Ectodermal cell (in vitro differentiated cells): ENCODE measurements at regions not wholly inside any gene's neighbourhood (a gene's known extent, or its start where the extent isn't known, plus 50 kb on each side); places are given as distances from the start of the nearest gene placed in this dataset.

Source experiments
- H3K27ac ChIP-seq: 2 replicates; pipeline ENCODE4 v1.7.0; 2013; ENCODE audit warnings: mild to moderate bottlenecking, low read depth, low read length; ENCODE audit not compliant: insufficient read depth, poor library complexity, severe bottlenecking
- H3K27me3 ChIP-seq: 2 replicates; pipeline ENCODE4 v1.7.0; 2013; ENCODE audit warnings: mild to moderate bottlenecking, low read length; ENCODE audit not compliant: insufficient read depth, control insufficient read depth, poor library complexity, severe bottlenecking
- H3K36me3 ChIP-seq: one replicate; pipeline ENCODE4 v1.7.0; 2013; ENCODE audit warnings: low read length; ENCODE audit not compliant: control insufficient read depth, insufficient read depth
- H3K4me1 ChIP-seq: one replicate; pipeline ENCODE4 v1.7.0; 2013; ENCODE audit warnings: low read length; ENCODE audit not compliant: control insufficient read depth, insufficient read depth
- H3K4me3 ChIP-seq: 2 replicates; pipeline ENCODE4 v1.7.0; 2013; ENCODE audit warnings: low read depth, low read length, control low read depth; ENCODE audit not compliant: insufficient read depth
- H3K9me3 ChIP-seq: 2 replicates; pipeline ENCODE4 v1.7.0; 2013; ENCODE audit warnings: mild to moderate bottlenecking, low read length, moderate library complexity; ENCODE audit not compliant: control insufficient read depth
- WGBS, 2 experiments: methylation state at CpG; one replicate each; pipeline ENCODE4 v1.1.7; 2013; ENCODE audit warnings: missing lambda C conversion rate in 2 of 2; 5-methylcytosine and 5-hydroxymethylcytosine counted together

- Histone ChIP-seq H3K4me3 (no peak overlapping the region), H3K27me3 (no peaks in the 10 kb centered on the region), H3K9me3 (no peaks in the 10 kb centered on the region), H3K27ac (no peak overlapping the region), H3K36me3 (no peaks in the 10 kb centered on the region), H3K4me1 (no peaks in the 10 kb centered on the region)
- WGBS, 2 experiments = 89 to 97% methylated on average over 2 to 3 of the region's 3 CpGs
Observed at GRCh38 chr1:216935901-216936300, 212.7 kb upstream of the ESRRG start.

- Histone ChIP-seq H3K27me3 (no peaks in the 10 kb centered on the region), H3K4me1 (peaks cover 3% of the 10 kb centered on the region), H3K36me3 (no peaks in the 10 kb centered on the region), H3K4me3 (no peak overlapping the region), H3K9me3 (no peaks in the 10 kb centered on the region), H3K27ac (no peak overlapping the region)
- WGBS, 2 experiments = 100% methylated on average over 3 of the region's 3 CpGs
Observed at GRCh38 chr1:216932424-216932823, 209.2 kb upstream of the ESRRG start.

GRCh38 chr1:216929870-216930582 lies 206.8 kb upstream of the ESRRG start:
- no peaks in the 10 kb centered on the region for H3K27me3 ChIP-seq
- peaks cover 15% of the 10 kb centered on the region for H3K4me1 ChIP-seq
- H3K36me3 ChIP-seq = no peaks in the 10 kb centered on the region
- H3K27ac ChIP-seq = no peak overlapping the region
- no peaks in the 10 kb centered on the region for H3K9me3 ChIP-seq
- WGBS, 2 experiments = 82 to 90% methylated on average over 2 of the region's 2 CpGs
- no peak overlapping the region for H3K4me3 ChIP-seq

- 92 to 95% methylated on average over 6 of the region's 6 CpGs for WGBS, 2 experiments
- no peak overlapping the region for H3K27ac ChIP-seq
- peaks cover 15% of the 10 kb centered on the region for H3K4me1 ChIP-seq
- H3K4me3 ChIP-seq = no peak overlapping the region
- H3K27me3 ChIP-seq = no peaks in the 10 kb centered on the region
- no peaks in the 10 kb centered on the region for H3K36me3 ChIP-seq
- no peaks in the 10 kb centered on the region for H3K9me3 ChIP-seq
Observed at GRCh38 chr1:216927633-216928032, 204.4 kb upstream of the ESRRG start.

- WGBS, 2 experiments = 49 to 54% methylated on average over 9 to 11 of the region's 11 CpGs
- no peaks in the 10 kb centered on the region for H3K9me3 ChIP-seq
- H3K36me3 ChIP-seq = no peaks in the 10 kb centered on the region
- no peaks in the 10 kb centered on the region for H3K27me3 ChIP-seq
- peaks cover 15% of the 10 kb centered on the region for H3K4me1 ChIP-seq
- no peak overlapping the region for H3K27ac ChIP-seq
- H3K4me3 ChIP-seq = no peak overlapping the region
Observed at GRCh38 chr1:216926720-216927510, 203.7 kb upstream of the ESRRG start.

GRCh38 chr1:216925962-216926625 lies 202.9 kb upstream of the ESRRG start:
- Histone ChIP-seq H3K4me3 (no peak overlapping the region), H3K9me3 (no peaks in the 10 kb centered on the region), H3K36me3 (no peaks in the 10 kb centered on the region), H3K4me1 (peaks cover 15% of the 10 kb centered on the region), H3K27ac (no peak overlapping the region), H3K27me3 (no peaks in the 10 kb centered on the region)
- 91 to 96% methylated on average over 5 of the region's 7 CpGs for WGBS, 2 experiments

- no peak overlapping the region for H3K27ac ChIP-seq
- H3K4me1 ChIP-seq = peaks cover 15% of the 10 kb centered on the region
- H3K27me3 ChIP-seq = no peaks in the 10 kb centered on the region
- H3K9me3 ChIP-seq = no peaks in the 10 kb centered on the region
- no peaks in the 10 kb centered on the region for H3K36me3 ChIP-seq
- WGBS, 2 experiments = 93 to 98% methylated on average over 3 of the region's 4 CpGs
- H3K4me3 ChIP-seq = no peak overlapping the region
Observed at GRCh38 chr1:216924732-216925131, 201.5 kb upstream of the ESRRG start.

- 93 to 97% methylated on average over 5 of the region's 5 CpGs for WGBS, 2 experiments
- Histone ChIP-seq H3K27ac (no peak overlapping the region), H3K4me3 (no peak overlapping the region), H3K4me1 (peaks cover 15% of the 10 kb centered on the region), H3K27me3 (no peaks in the 10 kb centered on the region), H3K36me3 (no peaks in the 10 kb centered on the region), H3K9me3 (no peaks in the 10 kb centered on the region)
Observed at GRCh38 chr1:216923601-216924000, 200.4 kb upstream of the ESRRG start.

GRCh38 chr1:216922406-216922805 lies 199.2 kb upstream of the ESRRG start:
- Histone ChIP-seq H3K4me3 (no peak overlapping the region), H3K36me3 (no peaks in the 10 kb centered on the region), H3K4me1 (peaks cover 12% of the 10 kb centered on the region), H3K27me3 (no peaks in the 10 kb centered on the region), H3K9me3 (no peaks in the 10 kb centered on the region), H3K27ac (no peak overlapping the region)
- WGBS, 2 experiments = 94% methylated on average over 2 of the region's 2 CpGs; no CpG with 5 or more reads in 1 of the 2 experiments

- Histone ChIP-seq H3K27me3 (no peaks in the 10 kb centered on the region), H3K9me3 (no peaks in the 10 kb centered on the region), H3K36me3 (no peaks in the 10 kb centered on the region), H3K27ac (no peak overlapping the region), H3K4me1 (peaks cover 7% of the 10 kb centered on the region), H3K4me3 (no peak overlapping the region)
- 87 to 100% methylated on average over 2 to 3 of the region's 3 CpGs for WGBS, 2 experiments
Observed at GRCh38 chr1:216921866-216922265, 198.6 kb upstream of the ESRRG start.
